Body of pancreas (tissue), 4 donors: ENCODE measurements at regions not wholly inside any gene's neighbourhood (a gene's known extent, or its start where the extent isn't known, plus 50 kb on each side); places are given as distances from the start of the nearest gene placed in this dataset.

ENCODE experiments used
- ATAC-seq: fragments of 150-250 bp; one replicate; pipeline ENCODE4 v1.9.1; 2016
- DNase-seq, 4 donors: peaks; one replicate each; pipeline ENCODE4 v3.0.0-alpha.2; 2019
- H3K27ac ChIP-seq, 4 donors: fragments of 200-600 bp; sonication (generic); 1 replicate in 3 of 4; 2 replicates in 1 of 4; pipeline versions ENCODE4 v1.5.1 to v1.6.1; 2016 to 2019; ENCODE audit warnings: mild to moderate bottlenecking in 1 of 4, mixed read lengths in 1 of 4, moderate library complexity in 1 of 4
- H3K27me3 ChIP-seq, 2 donors: fragments of 200-600 bp; sonication (generic); one replicate each; pipeline ENCODE4 v1.6.0; 2016; ENCODE audit warnings: mild to moderate bottlenecking in 1 of 2
- H3K36me3 ChIP-seq, 2 donors: fragments of 200-600 bp; sonication (generic); replicated peaks in 1 of 2; 2 replicates each; pipeline ENCODE4 v1.5.1; 2016; ENCODE audit warnings: low read depth in 2 of 2; ENCODE audit not compliant: insufficient read depth in 1 of 2
- H3K4me1 ChIP-seq: fragments of 200-600 bp; sonication (generic); one replicate; pipeline ENCODE4 v1.6.0; 2016
- H3K4me3 ChIP-seq, 2 donors: fragments of 200-600 bp; sonication (generic); 1 replicate in 1 of 2; 2 replicates in 1 of 2; pipeline ENCODE4 v1.5.1; 2016 to 2019
- H3K9me3 ChIP-seq, 3 donors: fragments of 200-600 bp; sonication (generic); 1 replicate in 2 of 3; 2 replicates in 1 of 3; pipeline ENCODE4 v1.5.1; 2016
- POLR2A ChIP-seq, 3 donors: fragments of 450-650 bp; IDR thresholded peaks; one replicate each; pipeline ENCODE4 v1.6.1; 2016; ENCODE audit warnings: antibody characterized with exemption in 3 of 3, mild to moderate bottlenecking in 2 of 3
- WGBS, 2 donors: methylation state at CpG; one replicate each; pipeline ENCODE4 v1.1.5; 2017; 5-methylcytosine and 5-hydroxymethylcytosine counted together
- intact Hi-C: fragments of 100-400 bp; cut with DNase I; formaldehyde crosslinking; loops from one replicate; pipeline ENCODE4 v1.15.1; 2023
- TF ChIP-seq, protein P1 (sequence below), 7 experiments: fragments of 450-650 bp in 4 of 7; fragments of 200-600 bp in 3 of 7; sonication (generic) in 3 of 7; IDR thresholded peaks; one replicate each; pipeline ENCODE4 v1.5.1; 2016 to 2019; ENCODE audit warnings: antibody characterized with exemption in 7 of 7

DNA sequence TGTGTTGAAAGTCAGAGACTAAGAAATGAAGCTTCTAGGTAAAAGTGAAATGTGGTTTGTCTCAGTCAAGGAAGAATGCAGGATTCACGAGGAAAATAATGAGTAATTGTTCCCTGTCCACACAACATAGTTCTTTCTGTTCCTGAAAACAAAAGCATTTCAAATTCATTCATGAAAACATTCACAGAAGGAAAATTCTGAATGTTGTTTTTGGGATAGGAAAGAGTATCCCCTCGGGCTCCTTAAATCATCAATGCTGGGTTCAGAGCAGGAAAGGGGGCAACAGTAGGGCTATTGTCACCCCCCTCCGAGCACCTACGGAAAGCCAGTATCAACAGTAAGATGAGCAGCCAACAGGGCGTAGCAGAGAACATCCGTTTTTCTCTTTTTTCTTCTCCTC lies 769.9 kb upstream of the ADAMTS16 start:
- intact Hi-C loops: no loop called here
- 49 to 52% methylated on average over 6 of the region's 6 CpGs for WGBS, 2 donors
- H3K27ac ChIP-seq: no peak overlapping the region
- TF ChIP-seq, protein P1, sequence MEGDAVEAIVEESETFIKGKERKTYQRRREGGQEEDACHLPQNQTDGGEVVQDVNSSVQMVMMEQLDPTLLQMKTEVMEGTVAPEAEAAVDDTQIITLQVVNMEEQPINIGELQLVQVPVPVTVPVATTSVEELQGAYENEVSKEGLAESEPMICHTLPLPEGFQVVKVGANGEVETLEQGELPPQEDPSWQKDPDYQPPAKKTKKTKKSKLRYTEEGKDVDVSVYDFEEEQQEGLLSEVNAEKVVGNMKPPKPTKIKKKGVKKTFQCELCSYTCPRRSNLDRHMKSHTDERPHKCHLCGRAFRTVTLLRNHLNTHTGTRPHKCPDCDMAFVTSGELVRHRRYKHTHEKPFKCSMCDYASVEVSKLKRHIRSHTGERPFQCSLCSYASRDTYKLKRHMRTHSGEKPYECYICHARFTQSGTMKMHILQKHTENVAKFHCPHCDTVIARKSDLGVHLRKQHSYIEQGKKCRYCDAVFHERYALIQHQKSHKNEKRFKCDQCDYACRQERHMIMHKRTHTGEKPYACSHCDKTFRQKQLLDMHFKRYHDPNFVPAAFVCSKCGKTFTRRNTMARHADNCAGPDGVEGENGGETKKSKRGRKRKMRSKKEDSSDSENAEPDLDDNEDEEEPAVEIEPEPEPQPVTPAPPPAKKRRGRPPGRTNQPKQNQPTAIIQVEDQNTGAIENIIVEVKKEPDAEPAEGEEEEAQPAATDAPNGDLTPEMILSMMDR (IDR thresholded peaks at IDR 0.05): no peak
- TF ChIP-seq POLR2A (IDR thresholded peaks at IDR 0.05): no peak
- no peak overlapping the region for H3K4me3 ChIP-seq
- no peaks in the 10 kb centered on the region for H3K27me3 ChIP-seq
- no peak for DNase-seq
- no peaks in the 10 kb centered on the region for H3K9me3 ChIP-seq
- no peaks in the 10 kb centered on the region for H3K4me1 ChIP-seq
- no peak for ATAC-seq
- H3K36me3 ChIP-seq: no peaks in the 10 kb centered on the region

GRCh38 chr5:4372481-4372880 lies 767.6 kb upstream of the ADAMTS16 start:
- intact Hi-C loops: no loop called here
- 48 to 58% methylated on average over 1 of the region's 1 CpG for WGBS, 2 donors
- DNase-seq (no peak), ATAC-seq (no peak)
- no peak for TF ChIP-seq POLR2A (IDR thresholded peaks at IDR 0.05)
- TF ChIP-seq, protein P1 (IDR thresholded peaks at IDR 0.05): no peak
- no peaks in the 10 kb centered on the region for H3K4me1 ChIP-seq
- H3K27ac ChIP-seq: no peak overlapping the region
- no peaks in the 10 kb centered on the region for H3K36me3 ChIP-seq
- H3K4me3 ChIP-seq: no peak overlapping the region
- H3K9me3 ChIP-seq: no peaks in the 10 kb centered on the region
- no peaks in the 10 kb centered on the region for H3K27me3 ChIP-seq

GRCh38 chr5:4373051-4373820 lies 766.9 kb upstream of the ADAMTS16 start:
- WGBS, 2 donors: 45 to 48% methylated on average over 6 of the region's 6 CpGs
- no peaks in the 10 kb centered on the region for H3K27me3 ChIP-seq
- no peak for ATAC-seq
- no peak for DNase-seq
- TF ChIP-seq, protein P1 (IDR thresholded peaks at IDR 0.05): no peak
- no peak for TF ChIP-seq POLR2A (IDR thresholded peaks at IDR 0.05)
- no peaks in the 10 kb centered on the region for H3K36me3 ChIP-seq
- no peaks in the 10 kb centered on the region for H3K4me1 ChIP-seq
- H3K27ac ChIP-seq: no peak overlapping the region
- no peaks in the 10 kb centered on the region for H3K9me3 ChIP-seq
- no peak overlapping the region for H3K4me3 ChIP-seq
- intact Hi-C loops: no loop called here

DNA sequence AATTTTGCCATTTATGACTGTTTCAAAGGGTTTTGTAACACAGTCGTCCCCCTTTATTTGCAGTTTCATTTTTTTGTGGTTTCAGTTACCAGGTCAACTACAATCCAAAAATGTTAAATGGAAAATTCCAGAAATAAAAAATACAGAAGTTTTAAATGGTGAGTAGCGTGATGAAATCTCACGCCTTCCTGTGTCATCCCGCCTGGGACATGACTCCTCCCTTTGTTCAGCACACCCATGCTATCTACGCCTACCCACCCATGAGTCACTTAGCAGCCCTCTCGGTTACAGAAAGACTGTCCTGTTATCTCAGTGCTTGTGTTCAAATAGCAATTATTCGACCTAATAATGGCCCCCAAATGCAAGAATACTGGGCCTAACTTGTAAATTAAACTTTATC lies 765.3 kb upstream of the ADAMTS16 start:
- TF ChIP-seq, protein P1 (IDR thresholded peaks at IDR 0.05): no peak
- TF ChIP-seq POLR2A (IDR thresholded peaks at IDR 0.05): no peak
- intact Hi-C loops: no loop called here
- DNase-seq (no peak), ATAC-seq (no peak)
- Histone ChIP-seq H3K27me3 (no peaks in the 10 kb centered on the region), H3K27ac (no peak overlapping the region), H3K9me3 (no peaks in the 10 kb centered on the region), H3K4me3 (no peak overlapping the region), H3K36me3 (no peaks in the 10 kb centered on the region), H3K4me1 (no peaks in the 10 kb centered on the region)
- 44 to 56% methylated on average over 7 of the region's 7 CpGs for WGBS, 2 donors

- TF ChIP-seq POLR2A (IDR thresholded peaks at IDR 0.05): no peak
- TF ChIP-seq, protein P1 (IDR thresholded peaks at IDR 0.05): no peak
- Histone ChIP-seq H3K36me3 (no peaks in the 10 kb centered on the region), H3K27ac (no peak overlapping the region), H3K4me1 (no peaks in the 10 kb centered on the region), H3K4me3 (no peak overlapping the region), H3K27me3 (no peaks in the 10 kb centered on the region), H3K9me3 (no peaks in the 10 kb centered on the region)
- DNase-seq (no peak), ATAC-seq (no peak)
- whole genome bisulfite sequencing, 2 donors: 63 to 70% methylated on average over 7 of the region's 7 CpGs
- intact Hi-C loops: no loop called here
Observed at GRCh38 chr5:4375640-4376039, 764.5 kb upstream of the ADAMTS16 start.
